MM.1S (cell line): ENCODE measurements at regions not wholly inside any gene's neighbourhood (a gene's known extent, or its start where the extent isn't known, plus 50 kb on each side); places are given as distances from the start of the nearest gene placed in this dataset.

Experiments
- DNase-seq: peaks from one replicate; pipeline ENCODE4 v3.0.0-alpha.2; 2015
- H2AFZ ChIP-seq: fragments of 300-600 bp; sonication (generic); 2 replicates; pipeline ENCODE4 v1.6.0; 2016; ENCODE audit warnings: antibody characterized with exemption, low read length
- H3F3A ChIP-seq: fragments of 300-600 bp; sonication (generic); 2 replicates; pipeline ENCODE4 v1.6.1; 2016; ENCODE audit warnings: mild to moderate bottlenecking, antibody characterized with exemption, low read length, moderate library complexity, mixed read lengths; ENCODE audit not compliant: insufficient read depth
- H3K27ac ChIP-seq: fragments of 300-600 bp; sonication (generic); 2 replicates; pipeline ENCODE4 v1.5.1; 2016; ENCODE audit warnings: mild to moderate bottlenecking, low read length
- H3K27me3 ChIP-seq: fragments of 300-600 bp; sonication (generic); replicated peaks from 2 replicates; pipeline ENCODE4 v1.6.0; 2016; ENCODE audit warnings: low read length; ENCODE audit not compliant: insufficient read depth
- H3K36me3 ChIP-seq: fragments of 300-600 bp; sonication (generic); replicated peaks from 2 replicates; pipeline ENCODE4 v1.6.1; 2016; ENCODE audit warnings: mild to moderate bottlenecking, low read length, mixed read lengths; ENCODE audit not compliant: insufficient read depth
- H3K4me1 ChIP-seq: fragments of 300-600 bp; sonication (generic); 2 replicates; pipeline ENCODE4 v1.6.1; 2016; ENCODE audit warnings: low read length, mixed read lengths
- H3K4me2 ChIP-seq: fragments of 300-600 bp; sonication (generic); 2 replicates; pipeline ENCODE4 v1.6.0; 2016; ENCODE audit warnings: low read depth, low read length
- H3K4me3 ChIP-seq: fragments of 300-600 bp; sonication (generic); 2 replicates; pipeline ENCODE4 v1.5.1; 2016; ENCODE audit warnings: low read length, mixed read lengths
- H3K79me2 ChIP-seq: fragments of 300-600 bp; sonication (generic); 2 replicates; pipeline ENCODE4 v1.6.1; 2016; ENCODE audit warnings: mixed run types, low read length, mixed read lengths
- H3K9ac ChIP-seq: fragments of 300-600 bp; sonication (generic); 2 replicates; pipeline ENCODE4 v1.6.1; 2016; ENCODE audit warnings: low read length, mixed read lengths
- H3K9me2 ChIP-seq: fragments of 300-600 bp; sonication (generic); replicated peaks from 2 replicates; pipeline ENCODE4 v1.6.1; 2016; ENCODE audit warnings: mild to moderate bottlenecking, low read length, mixed read lengths; ENCODE audit not compliant: insufficient read depth
- H3K9me3 ChIP-seq: fragments of 300-600 bp; sonication (generic); replicated peaks from 2 replicates; pipeline ENCODE4 v1.6.1; 2016; ENCODE audit warnings: mild to moderate bottlenecking, low read length, mixed read lengths; ENCODE audit not compliant: insufficient read depth
- H4K20me1 ChIP-seq: fragments of 300-600 bp; sonication (generic); 2 replicates; pipeline ENCODE4 v1.6.1; 2016; ENCODE audit warnings: mild to moderate bottlenecking, low read length, moderate library complexity, mixed read lengths; ENCODE audit not compliant: insufficient read depth
- CTCF ChIP-seq: fragments of 300-600 bp; sonication (generic); IDR thresholded peaks from 2 replicates; pipeline ENCODE4 v1.5.1; 2016; ENCODE audit warnings: antibody characterized with exemption, low read length, mixed read lengths
- EZH2 ChIP-seq: fragments of 300-600 bp; sonication (generic); optimal IDR thresholded peaks from 2 replicates; pipeline ENCODE3; 2017; ENCODE audit warnings: low read depth, mild to moderate bottlenecking, antibody characterized with exemption, low read length, mixed read lengths
- EZH2phosphoT487 ChIP-seq: fragments of 300-600 bp; sonication (generic); IDR thresholded peaks from 2 replicates; pipeline ENCODE4 v1.6.1; 2018; ENCODE audit warnings: antibody characterized with exemption, low read length

GRCh38 chr15:35630532-35630931, 84.6 kb upstream of the DPH6 start:
- TF ChIP-seq EZH2 (no peak), EZH2phosphoT487 (no peak), CTCF (no peak)
- H3K27me3 ChIP-seq = no peaks in the 10 kb centered on the region
- H3K9me3 ChIP-seq = no peaks in the 10 kb centered on the region
- H3K9me2 ChIP-seq = no peaks in the 10 kb centered on the region
- no peaks in the 10 kb centered on the region for H3K4me1 ChIP-seq
- H3K27ac ChIP-seq = no peak overlapping the region
- H4K20me1 ChIP-seq = no peaks in the 10 kb centered on the region
- no peaks in the 10 kb centered on the region for H3F3A ChIP-seq
- no peaks in the 10 kb centered on the region for H3K36me3 ChIP-seq
- no peaks in the 10 kb centered on the region for H3K79me2 ChIP-seq
- H3K9ac ChIP-seq = no peak overlapping the region
- no peak for DNase-seq
- H2AFZ ChIP-seq = no peak overlapping the region
- no peak overlapping the region for H3K4me2 ChIP-seq
- H3K4me3 ChIP-seq = no peak overlapping the region

GRCh38 chr15:35630985-35631384, 85.0 kb upstream of the DPH6 start:
- Histone ChIP-seq H3K4me2 (no peak overlapping the region), H3K79me2 (no peaks in the 10 kb centered on the region), H3K9me3 (no peaks in the 10 kb centered on the region), H3K27me3 (no peaks in the 10 kb centered on the region), H3K9ac (no peak overlapping the region), H3K4me1 (no peaks in the 10 kb centered on the region), H4K20me1 (no peaks in the 10 kb centered on the region), H3F3A (no peaks in the 10 kb centered on the region), H3K27ac (no peak overlapping the region), H3K36me3 (no peaks in the 10 kb centered on the region), H3K4me3 (no peak overlapping the region), H2AFZ (no peak overlapping the region), H3K9me2 (no peaks in the 10 kb centered on the region)
- DNase-seq = no peak
- no peak for TF ChIP-seq CTCF
- TF ChIP-seq EZH2 = no peak
- no peak for TF ChIP-seq EZH2phosphoT487

- no peaks in the 10 kb centered on the region for H3F3A ChIP-seq
- no peak overlapping the region for H3K4me2 ChIP-seq
- no peaks in the 10 kb centered on the region for H3K9me3 ChIP-seq
- H3K79me2 ChIP-seq = no peaks in the 10 kb centered on the region
- H3K27me3 ChIP-seq = no peaks in the 10 kb centered on the region
- no peak overlapping the region for H3K4me3 ChIP-seq
- no peaks in the 10 kb centered on the region for H3K9me2 ChIP-seq
- no peak overlapping the region for H2AFZ ChIP-seq
- H3K27ac ChIP-seq = no peak overlapping the region
- TF ChIP-seq CTCF = no peak
- no peak for TF ChIP-seq EZH2phosphoT487
- TF ChIP-seq EZH2 = no peak
- H4K20me1 ChIP-seq = no peaks in the 10 kb centered on the region
- DNase-seq = no peak
- no peaks in the 10 kb centered on the region for H3K4me1 ChIP-seq
- H3K9ac ChIP-seq = no peak overlapping the region
- H3K36me3 ChIP-seq = no peaks in the 10 kb centered on the region
These were observed 87.7 kb upstream of the DPH6 start for GRCh38 chr15:35633677-35634076.

- H3K9me2 ChIP-seq = no peaks in the 10 kb centered on the region
- H3K4me1 ChIP-seq = peaks cover 24% of the 10 kb centered on the region
- no peak overlapping the region for H3K4me2 ChIP-seq
- H3K79me2 ChIP-seq = no peaks in the 10 kb centered on the region
- H3K36me3 ChIP-seq = no peaks in the 10 kb centered on the region
- H3K9me3 ChIP-seq = no peaks in the 10 kb centered on the region
- TF ChIP-seq EZH2phosphoT487 (no peak), EZH2 (no peak), CTCF (no peak)
- H2AFZ ChIP-seq = no peak overlapping the region
- peaks cover 7% of the 10 kb centered on the region; the same call in 1 of the 2 replicates for H3F3A ChIP-seq
- no peaks in the 10 kb centered on the region for H4K20me1 ChIP-seq
- H3K4me3 ChIP-seq = no peak overlapping the region
- H3K9ac ChIP-seq = no peak overlapping the region
- no peak for DNase-seq
- no peak overlapping the region for H3K27ac ChIP-seq
- no peaks in the 10 kb centered on the region for H3K27me3 ChIP-seq
These were observed 100.8 kb upstream of the DPH6 start for GRCh38 chr15:35646790-35647189.
